ENCODE measurements at regions not wholly inside any gene's neighbourhood (a gene's known extent, or its start where the extent isn't known, plus 50 kb on each side); places are given as distances from the start of the nearest gene placed in this dataset.

DNA sequence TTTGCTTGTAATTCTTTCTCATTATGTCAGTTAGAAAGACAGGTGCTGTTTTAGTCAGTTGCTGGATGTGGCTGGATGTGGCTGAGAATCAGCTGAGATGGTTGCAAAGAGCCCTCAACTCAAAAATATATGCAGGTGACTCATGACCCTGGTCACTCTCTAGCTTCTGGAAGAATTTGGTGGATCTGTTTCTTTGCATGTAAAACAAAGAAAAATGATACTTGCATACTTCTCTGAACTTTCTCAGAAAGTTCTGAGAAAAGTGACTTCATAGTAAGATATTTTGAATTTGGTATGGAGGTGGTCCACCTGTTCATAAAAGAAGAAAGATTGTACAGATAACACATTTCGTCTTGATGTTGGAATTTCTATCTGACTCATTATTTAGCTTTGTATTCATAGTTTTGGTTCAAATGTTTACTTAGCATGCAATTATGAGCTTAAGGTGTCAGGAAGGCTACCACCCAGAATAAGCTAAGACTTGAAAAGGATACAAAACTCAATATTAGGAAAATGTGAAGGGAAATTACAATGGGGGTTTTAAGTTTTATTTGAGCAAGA lies 163.2 kb upstream of the OLIG3 start:
- H3K27ac ChIP-seq (ENCODE audit: low read length) = no peak overlapping the region
- no peak overlapping the region for H3K4me3 ChIP-seq (ENCODE audit: low read depth in 1 of 2, low read length in 2 of 2)
- no peaks in the 10 kb centered on the region for H3K36me3 ChIP-seq (ENCODE audit: control insufficient read depth in 1 of 2, insufficient read depth in 2 of 2, low read length in 2 of 2)
- H3K9me3 ChIP-seq (ENCODE audit: control insufficient read depth in 1 of 2, low read length in 2 of 2) = peaks cover 9 to 31% of the 10 kb centered on the region in 2 donors
- no peaks in the 10 kb centered on the region for H3K4me1 ChIP-seq (ENCODE audit: control insufficient read depth in 1 of 2, insufficient read depth in 2 of 2, low read length in 2 of 2)
- H3K27me3 ChIP-seq (ENCODE audit: low read depth, low read length) = no peaks in the 10 kb centered on the region

DNA sequence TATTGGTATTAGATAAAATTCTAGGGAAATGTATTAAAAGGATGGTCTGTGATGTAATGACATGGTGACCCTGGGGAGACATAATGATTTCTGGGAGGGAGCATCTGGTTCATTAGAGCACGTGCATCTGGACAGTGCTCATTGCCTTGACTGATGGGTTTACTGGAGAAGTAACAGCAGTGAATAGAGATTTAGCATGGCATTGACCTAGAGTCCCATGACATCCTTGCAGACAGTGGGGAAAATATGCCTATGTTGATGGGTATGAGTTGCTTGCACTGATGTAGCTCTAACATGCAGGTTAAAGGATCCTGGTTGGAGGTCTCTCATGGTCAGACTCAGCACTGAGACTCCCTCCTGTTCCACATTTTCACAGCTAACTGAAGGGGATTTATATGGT lies 164.1 kb upstream of the OLIG3 start:
- no peak overlapping the region for H3K4me3 ChIP-seq (ENCODE audit: low read depth in 1 of 2, low read length in 2 of 2)
- no peaks in the 10 kb centered on the region for H3K4me1 ChIP-seq (ENCODE audit: control insufficient read depth in 1 of 2, insufficient read depth in 2 of 2, low read length in 2 of 2)
- no peaks in the 10 kb centered on the region for H3K27me3 ChIP-seq (ENCODE audit: low read depth, low read length)
- no peak overlapping the region for H3K27ac ChIP-seq (ENCODE audit: low read length)
- peaks cover 9 to 25% of the 10 kb centered on the region in 2 donors for H3K9me3 ChIP-seq (ENCODE audit: control insufficient read depth in 1 of 2, low read length in 2 of 2)
- H3K36me3 ChIP-seq (ENCODE audit: control insufficient read depth in 1 of 2, insufficient read depth in 2 of 2, low read length in 2 of 2) = no peaks in the 10 kb centered on the region

DNA sequence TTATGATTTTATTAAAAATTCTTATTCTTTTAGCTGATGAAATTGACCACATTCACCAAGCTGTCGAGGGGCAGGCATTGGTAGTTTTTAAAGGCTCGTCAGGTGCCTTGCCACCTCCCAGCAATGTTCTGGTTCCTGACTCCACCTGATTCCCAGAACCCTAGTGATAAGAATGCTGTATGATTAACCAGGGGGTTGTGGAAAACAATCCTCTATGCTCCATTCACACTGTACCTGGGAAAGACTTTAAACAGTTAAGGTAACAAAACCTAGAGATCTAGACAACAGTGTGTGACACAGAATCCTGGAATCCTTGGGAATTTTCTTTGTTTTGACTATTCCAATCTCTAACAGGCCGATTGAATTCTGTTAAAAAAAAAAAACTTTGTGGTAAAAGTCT lies 165.7 kb upstream of the OLIG3 start:
- no peaks in the 10 kb centered on the region for H3K27me3 ChIP-seq (ENCODE audit: low read depth, low read length)
- H3K4me1 ChIP-seq (ENCODE audit: control insufficient read depth in 1 of 2, insufficient read depth in 2 of 2, low read length in 2 of 2) = no peaks in the 10 kb centered on the region
- H3K9me3 ChIP-seq (ENCODE audit: control insufficient read depth in 1 of 2, low read length in 2 of 2) = peaks cover under 1 to 11% of the 10 kb centered on the region in 2 donors
- H3K36me3 ChIP-seq (ENCODE audit: control insufficient read depth in 1 of 2, insufficient read depth in 2 of 2, low read length in 2 of 2) = no peaks in the 10 kb centered on the region
- no peak overlapping the region for H3K4me3 ChIP-seq (ENCODE audit: low read depth in 1 of 2, low read length in 2 of 2)
- peak overlapping the region; percentile 5 for H3K27ac ChIP-seq (ENCODE audit: low read length)

DNA sequence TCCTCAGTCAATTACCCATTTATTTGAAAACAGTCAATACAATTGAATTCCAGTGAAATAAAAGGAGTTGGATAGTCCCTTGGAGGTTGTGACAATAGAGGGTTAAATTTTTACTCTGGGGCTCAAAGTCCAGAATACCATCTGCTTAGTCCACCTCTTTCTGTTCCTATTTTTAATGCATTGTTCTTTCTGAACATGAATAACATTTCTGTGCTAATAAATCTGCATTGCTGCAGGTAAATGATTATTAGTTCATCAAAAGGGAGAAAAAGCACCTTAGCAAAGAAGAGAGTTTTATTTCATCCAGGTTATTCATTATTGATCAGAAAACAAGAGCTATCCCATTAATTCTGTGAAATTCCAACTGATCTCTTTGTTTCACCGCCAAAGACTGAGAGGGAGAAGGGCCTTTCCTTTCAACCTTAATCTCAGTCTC lies 166.1 kb upstream of the OLIG3 start:
- peaks cover 0 to 6% of the 10 kb centered on the region in 2 donors for H3K9me3 ChIP-seq (ENCODE audit: control insufficient read depth in 1 of 2, low read length in 2 of 2)
- peak overlapping the region; percentile 5 for H3K27ac ChIP-seq (ENCODE audit: low read length)
- no peaks in the 10 kb centered on the region for H3K4me1 ChIP-seq (ENCODE audit: control insufficient read depth in 1 of 2, insufficient read depth in 2 of 2, low read length in 2 of 2)

DNA sequence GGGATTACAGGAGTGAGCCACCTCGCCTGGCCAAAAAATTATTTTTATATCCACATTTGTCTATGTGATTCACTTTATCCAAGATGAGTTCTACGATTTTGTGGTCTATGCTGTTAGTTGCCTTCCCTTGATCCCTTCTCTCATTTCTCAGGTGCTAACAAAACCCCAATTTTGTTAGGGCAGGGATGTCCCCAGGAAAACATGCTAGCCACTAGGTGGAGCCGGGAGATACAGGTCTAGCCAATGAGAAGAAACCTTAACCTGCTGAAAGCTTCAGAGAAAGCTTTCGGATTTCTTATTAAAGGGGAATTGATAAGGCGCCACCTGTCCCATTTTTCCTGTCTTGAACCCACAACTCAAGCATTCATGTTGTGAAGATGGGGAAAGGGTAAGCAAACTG lies 167.4 kb upstream of the OLIG3 start:
- Histone ChIP-seq H3K27me3 (ENCODE audit: low read depth, low read length) (no peaks in the 10 kb centered on the region), H3K9me3 (ENCODE audit: control insufficient read depth in 1 of 2, low read length in 2 of 2) (peaks cover 0 to 2% of the 10 kb centered on the region in 2 donors), H3K4me3 (ENCODE audit: low read depth in 1 of 2, low read length in 2 of 2) (no peak overlapping the region), H3K4me1 (ENCODE audit: control insufficient read depth in 1 of 2, insufficient read depth in 2 of 2, low read length in 2 of 2) (no peaks in the 10 kb centered on the region), H3K36me3 (ENCODE audit: control insufficient read depth in 1 of 2, insufficient read depth in 2 of 2, low read length in 2 of 2) (no peaks in the 10 kb centered on the region), H3K27ac (ENCODE audit: low read length) (no peak overlapping the region)

More for the DNA sequence above, 166.1 kb upstream of the OLIG3 start:
- Histone ChIP-seq H3K27me3 (ENCODE audit: low read depth, low read length) (no peaks in the 10 kb centered on the region), H3K36me3 (ENCODE audit: control insufficient read depth in 1 of 2, insufficient read depth in 2 of 2, low read length in 2 of 2) (no peaks in the 10 kb centered on the region), H3K4me3 (ENCODE audit: low read depth in 1 of 2, low read length in 2 of 2) (no peak overlapping the region)

DNA sequence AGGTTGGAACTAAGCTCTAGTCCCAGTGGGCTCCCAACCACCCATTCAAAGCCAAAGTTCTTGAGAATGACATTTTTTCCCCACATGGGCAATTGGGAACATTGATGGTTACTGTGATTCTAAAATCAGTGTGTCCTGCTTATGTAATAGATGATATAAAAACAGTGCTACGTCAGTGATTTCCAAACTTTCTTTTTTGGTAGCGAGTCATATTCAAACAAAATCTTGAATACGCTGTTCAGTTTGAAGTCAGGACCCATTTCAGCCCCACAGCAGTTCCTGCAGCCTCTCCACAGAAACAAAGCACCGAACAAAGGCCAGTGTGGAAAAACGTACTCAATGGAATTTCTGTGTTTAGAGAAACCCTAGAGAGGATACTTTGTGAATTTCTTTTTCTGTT lies 170.0 kb upstream of the OLIG3 start:
- Histone ChIP-seq H3K9me3 (ENCODE audit: control insufficient read depth in 1 of 2, low read length in 2 of 2) (no peaks in the 10 kb centered on the region), H3K27me3 (ENCODE audit: low read depth, low read length) (no peaks in the 10 kb centered on the region), H3K4me3 (ENCODE audit: low read depth in 1 of 2, low read length in 2 of 2) (no peak overlapping the region), H3K4me1 (ENCODE audit: control insufficient read depth in 1 of 2, insufficient read depth in 2 of 2, low read length in 2 of 2) (no peaks in the 10 kb centered on the region), H3K36me3 (ENCODE audit: control insufficient read depth in 1 of 2, insufficient read depth in 2 of 2, low read length in 2 of 2) (no peaks in the 10 kb centered on the region), H3K27ac (ENCODE audit: low read length) (no peak overlapping the region)

DNA sequence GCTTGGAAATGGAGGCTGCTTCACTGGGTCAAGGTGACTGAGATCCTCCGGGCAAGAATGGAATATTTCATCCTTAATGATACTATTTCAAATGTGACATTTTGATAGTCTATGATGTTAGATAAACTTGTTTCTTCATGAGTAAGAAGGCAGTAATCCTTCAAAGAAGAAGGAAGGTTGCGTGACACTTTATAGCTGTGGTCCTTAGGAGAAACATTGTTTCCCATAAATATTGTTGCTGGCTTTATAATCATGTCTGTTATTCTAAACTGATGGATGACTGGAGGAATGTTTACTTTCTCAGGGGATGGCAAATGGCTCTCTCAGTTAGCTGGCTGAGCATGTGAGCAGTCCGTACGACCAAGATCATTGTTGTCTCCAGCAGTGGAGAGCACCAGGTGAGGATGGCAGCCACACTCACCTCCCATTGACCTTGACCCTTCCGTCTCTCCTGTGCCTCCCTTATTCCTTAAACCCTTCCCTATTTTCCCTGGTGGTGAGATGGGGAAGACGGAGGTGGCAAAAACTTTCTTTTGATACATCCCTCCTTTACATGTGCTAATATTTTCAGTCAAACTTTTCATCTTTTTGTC lies 171.2 kb upstream of the OLIG3 start:
- H3K9me3 ChIP-seq (ENCODE audit: control insufficient read depth in 1 of 2, low read length in 2 of 2) = no peaks in the 10 kb centered on the region
- no peaks in the 10 kb centered on the region for H3K36me3 ChIP-seq (ENCODE audit: control insufficient read depth in 1 of 2, insufficient read depth in 2 of 2, low read length in 2 of 2)
- no peaks in the 10 kb centered on the region for H3K27me3 ChIP-seq (ENCODE audit: low read depth, low read length)

DNA sequence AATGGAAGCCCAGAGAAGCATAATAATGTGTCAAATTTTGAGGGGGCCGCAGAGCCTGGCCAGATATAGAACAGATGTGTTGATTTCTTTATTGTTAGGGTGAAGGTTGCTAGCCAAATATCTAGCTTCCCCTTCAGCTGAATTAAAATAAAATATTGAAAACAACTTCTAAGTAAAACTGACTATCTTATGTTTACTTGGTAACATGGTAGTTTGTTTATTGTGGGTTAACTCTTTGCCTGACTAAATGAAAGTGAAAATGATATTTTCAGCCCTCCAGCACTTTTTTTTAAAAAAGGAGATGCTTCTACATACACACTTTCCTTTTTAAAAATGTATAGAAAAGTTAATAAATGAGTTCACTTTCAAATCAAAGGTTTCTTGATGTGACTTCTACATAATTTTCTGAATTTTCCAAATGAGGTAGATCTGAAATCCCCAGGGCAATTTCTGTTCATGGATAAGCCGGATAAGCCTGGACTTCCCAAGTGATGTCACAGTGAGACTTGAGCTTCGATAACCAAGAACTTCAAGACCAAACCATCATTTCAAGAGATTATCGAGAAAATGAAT lies 172.1 kb upstream of the OLIG3 start:
- Histone ChIP-seq H3K9me3 (ENCODE audit: control insufficient read depth in 1 of 2, low read length in 2 of 2) (no peaks in the 10 kb centered on the region), H3K36me3 (ENCODE audit: control insufficient read depth in 1 of 2, insufficient read depth in 2 of 2, low read length in 2 of 2) (no peaks in the 10 kb centered on the region), H3K4me1 (ENCODE audit: control insufficient read depth in 1 of 2, insufficient read depth in 2 of 2, low read length in 2 of 2) (no peaks in the 10 kb centered on the region)

More for the DNA sequence above, 171.2 kb upstream of the OLIG3 start:
- Histone ChIP-seq H3K4me1 (ENCODE audit: control insufficient read depth in 1 of 2, insufficient read depth in 2 of 2, low read length in 2 of 2) (no peaks in the 10 kb centered on the region), H3K27ac (ENCODE audit: low read length) (no peak overlapping the region), H3K4me3 (ENCODE audit: low read depth in 1 of 2, low read length in 2 of 2) (no peak overlapping the region)

DNA sequence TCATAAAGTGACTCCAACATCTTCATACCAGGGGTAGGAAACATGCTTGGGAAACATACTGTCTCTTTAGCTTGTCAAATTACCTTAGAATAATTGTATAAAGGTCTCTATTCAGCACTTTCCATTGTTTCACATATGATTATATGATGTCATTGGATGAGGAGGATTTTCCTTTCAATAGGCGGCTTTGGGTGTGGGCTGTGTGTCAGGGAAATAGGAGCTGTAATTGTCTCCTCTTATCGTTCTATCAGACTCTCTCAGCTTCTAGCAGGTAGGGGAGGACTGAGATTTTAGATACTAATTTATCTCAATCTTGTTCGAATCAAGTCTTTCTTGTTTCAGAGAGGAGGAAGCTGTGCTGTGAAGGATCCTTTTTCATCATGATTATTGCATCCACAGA lies 179.4 kb upstream of the OLIG3 start:
- H3K4me3 ChIP-seq (ENCODE audit: low read depth in 1 of 2, low read length in 2 of 2) = no peak overlapping the region
- H3K27ac ChIP-seq (ENCODE audit: low read length) = no peak overlapping the region
- H3K27me3 ChIP-seq (ENCODE audit: low read depth, low read length) = no peaks in the 10 kb centered on the region
- no peaks in the 10 kb centered on the region for H3K9me3 ChIP-seq (ENCODE audit: control insufficient read depth in 1 of 2, low read length in 2 of 2)
- no peaks in the 10 kb centered on the region for H3K36me3 ChIP-seq (ENCODE audit: control insufficient read depth in 1 of 2, insufficient read depth in 2 of 2, low read length in 2 of 2)
- no peaks in the 10 kb centered on the region for H3K4me1 ChIP-seq (ENCODE audit: control insufficient read depth in 1 of 2, insufficient read depth in 2 of 2, low read length in 2 of 2)

More for the DNA sequence above, 172.1 kb upstream of the OLIG3 start:
- Histone ChIP-seq H3K27me3 (ENCODE audit: low read depth, low read length) (no peaks in the 10 kb centered on the region), H3K27ac (ENCODE audit: low read length) (no peak overlapping the region), H3K4me3 (ENCODE audit: low read depth in 1 of 2, low read length in 2 of 2) (no peak overlapping the region)

DNA sequence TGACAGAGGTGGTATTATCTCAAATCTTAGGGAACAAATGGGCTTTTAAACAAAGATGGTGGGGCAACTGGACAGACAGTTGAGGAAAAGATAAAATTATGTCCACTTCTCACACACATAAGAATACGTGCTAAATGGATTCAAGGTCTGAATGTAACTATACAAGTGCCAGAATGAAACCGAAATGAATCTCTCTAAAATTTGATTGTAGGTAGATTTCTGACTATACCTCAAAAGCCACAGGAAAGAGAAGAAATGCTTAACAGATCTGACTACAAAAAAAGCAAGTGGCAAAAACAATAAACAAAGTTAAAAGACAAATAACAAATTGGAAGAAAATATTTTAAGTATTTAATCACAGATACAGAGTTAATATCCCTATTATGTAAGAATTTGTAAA lies 182.7 kb upstream of the OLIG3 start:
- Histone ChIP-seq H3K9me3 (ENCODE audit: control insufficient read depth in 1 of 2, low read length in 2 of 2) (no peaks in the 10 kb centered on the region), H3K27me3 (ENCODE audit: low read depth, low read length) (no peaks in the 10 kb centered on the region), H3K4me1 (ENCODE audit: control insufficient read depth in 1 of 2, insufficient read depth in 2 of 2, low read length in 2 of 2) (no peaks in the 10 kb centered on the region), H3K27ac (ENCODE audit: low read length) (no peak overlapping the region), H3K36me3 (ENCODE audit: control insufficient read depth in 1 of 2, insufficient read depth in 2 of 2, low read length in 2 of 2) (no peaks in the 10 kb centered on the region), H3K4me3 (ENCODE audit: low read depth in 1 of 2, low read length in 2 of 2) (no peak overlapping the region)

DNA sequence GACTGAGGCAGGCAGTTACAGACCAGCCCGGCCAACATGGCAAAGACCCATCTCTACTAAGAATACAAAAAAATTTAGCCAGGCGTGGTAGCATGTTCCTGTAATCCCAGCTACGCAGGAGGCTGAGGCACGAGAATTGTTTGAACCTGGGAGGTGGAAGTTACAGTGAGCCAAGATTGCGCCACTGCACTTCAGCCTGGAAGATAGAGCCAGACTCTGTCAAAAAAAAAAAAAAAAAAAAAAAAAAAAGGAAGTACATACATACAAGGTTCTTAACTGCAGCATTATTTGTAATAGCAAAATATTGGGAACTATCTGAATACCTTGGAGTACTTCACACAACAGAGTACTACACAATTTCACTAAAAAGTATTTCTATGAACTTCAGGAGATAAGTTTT lies 183.5 kb upstream of the OLIG3 start:
- no peaks in the 10 kb centered on the region for H3K36me3 ChIP-seq (ENCODE audit: control insufficient read depth in 1 of 2, insufficient read depth in 2 of 2, low read length in 2 of 2)
- H3K4me3 ChIP-seq (ENCODE audit: low read depth in 1 of 2, low read length in 2 of 2) = no peak overlapping the region
- H3K9me3 ChIP-seq (ENCODE audit: control insufficient read depth in 1 of 2, low read length in 2 of 2) = no peaks in the 10 kb centered on the region
- H3K4me1 ChIP-seq (ENCODE audit: control insufficient read depth in 1 of 2, insufficient read depth in 2 of 2, low read length in 2 of 2) = no peaks in the 10 kb centered on the region
- H3K27me3 ChIP-seq (ENCODE audit: low read depth, low read length) = no peaks in the 10 kb centered on the region
- no peak overlapping the region for H3K27ac ChIP-seq (ENCODE audit: low read length)

DNA sequence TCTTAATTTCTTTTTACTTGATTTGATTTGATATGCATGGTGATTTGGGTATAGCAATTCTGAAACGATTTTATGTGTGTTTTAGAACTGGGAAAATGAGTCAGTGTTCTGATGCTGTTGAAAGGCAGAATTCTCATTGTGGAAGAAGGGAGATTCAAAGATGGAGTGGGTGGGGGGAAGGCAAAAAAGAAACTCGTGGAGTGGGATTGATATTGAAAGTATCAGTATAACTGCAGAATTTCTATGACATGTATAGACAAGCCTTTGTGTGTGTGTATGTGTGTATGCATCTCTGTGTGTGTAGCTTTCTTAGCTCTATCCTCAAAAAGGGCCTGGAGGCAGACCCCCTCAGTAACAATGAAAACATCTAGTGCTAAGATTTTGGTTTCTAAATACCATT lies 184.3 kb upstream of the OLIG3 start:
- Histone ChIP-seq H3K4me3 (ENCODE audit: low read depth in 1 of 2, low read length in 2 of 2) (no peak overlapping the region), H3K27me3 (ENCODE audit: low read depth, low read length) (no peaks in the 10 kb centered on the region)

More for the DNA sequence above, 184.3 kb upstream of the OLIG3 start:
- Histone ChIP-seq H3K4me1 (ENCODE audit: control insufficient read depth in 1 of 2, insufficient read depth in 2 of 2, low read length in 2 of 2) (no peaks in the 10 kb centered on the region), H3K9me3 (ENCODE audit: control insufficient read depth in 1 of 2, low read length in 2 of 2) (no peaks in the 10 kb centered on the region), H3K27ac (ENCODE audit: low read length) (no peak overlapping the region), H3K36me3 (ENCODE audit: control insufficient read depth in 1 of 2, insufficient read depth in 2 of 2, low read length in 2 of 2) (no peaks in the 10 kb centered on the region)

Data from muscle layer of duodenum (tissue), 2 donors.